Neural progenitor cell (in vitro differentiated cells): ENCODE measurements at regions not wholly inside any gene's neighbourhood (a gene's known extent, or its start where the extent isn't known, plus 50 kb on each side); places are given as distances from the start of the nearest gene placed in this dataset.

Source experiments
- DNase-seq: peaks from one replicate; pipeline ENCODE4 v3.0.0-alpha.2; 2016; ENCODE audit warnings: low spot score
- H2AFZ ChIP-seq: fragments of 200-600 bp; sonication (generic); replicated peaks from 2 replicates; pipeline ENCODE4 v1.6.1; 2016; ENCODE audit warnings: antibody characterized with exemption
- H3F3A ChIP-seq: fragments of 200-600 bp; sonication (generic); 2 replicates; pipeline ENCODE4 v1.6.1; 2016; ENCODE audit warnings: antibody characterized with exemption, low read depth
- H3K27ac ChIP-seq: fragments of 200-600 bp; sonication (generic); 2 replicates; pipeline ENCODE4 v1.5.1; 2016; ENCODE audit warnings: mild to moderate bottlenecking
- H3K27me3 ChIP-seq: fragments of 200-600 bp; sonication (generic); 2 replicates; pipeline ENCODE4 v1.6.1; 2016; ENCODE audit warnings: mild to moderate bottlenecking, moderate library complexity
- H3K36me3 ChIP-seq: fragments of 200-600 bp; sonication (generic); 2 replicates; pipeline ENCODE4 v1.5.1; 2016
- H3K4me1 ChIP-seq: fragments of 200-600 bp; sonication (generic); 2 replicates; pipeline ENCODE4 v1.6.1; 2016; ENCODE audit warnings: mixed run types
- H3K4me2 ChIP-seq: fragments of 200-600 bp; sonication (generic); 2 replicates; pipeline ENCODE4 v1.6.1; 2016
- H3K4me3 ChIP-seq: fragments of 200-600 bp; sonication (generic); 2 replicates; pipeline ENCODE4 v1.5.1; 2016
- H3K79me2 ChIP-seq: fragments of 200-600 bp; sonication (generic); 2 replicates; pipeline ENCODE4 v1.6.1; 2016; ENCODE audit warnings: low read depth
- H3K9ac ChIP-seq: fragments of 200-600 bp; sonication (generic); 2 replicates; pipeline ENCODE4 v1.6.1; 2016
- H3K9me3 ChIP-seq: fragments of 200-600 bp; sonication (generic); 2 replicates; pipeline ENCODE4 v1.5.1; 2016; ENCODE audit warnings: low read depth
- H4K20me1 ChIP-seq: fragments of 200-600 bp; sonication (generic); 2 replicates; pipeline ENCODE4 v1.6.1; 2016; ENCODE audit warnings: low read depth
- H3K27ac Mint-ChIP-seq: 3 replicates; pipeline ENCODE4 v1.8.0; 2021; ENCODE audit warnings: mixed read lengths
- H3K27me3 Mint-ChIP-seq: 2 replicates; pipeline ENCODE4 v1.8.0; 2022; ENCODE audit warnings: low read depth, mild to moderate bottlenecking, inconsistent platforms, moderate library complexity, mixed read lengths; ENCODE audit not compliant: insufficient read depth
- H3K36me3 Mint-ChIP-seq: 3 replicates; pipeline ENCODE4 v1.8.0; 2021; ENCODE audit warnings: mixed read lengths
- H3K4me1 Mint-ChIP-seq: 3 replicates; pipeline ENCODE4 v1.8.0; 2021; ENCODE audit warnings: mixed read lengths
- H3K4me3 Mint-ChIP-seq: 3 replicates; pipeline ENCODE4 v1.8.0; 2021; ENCODE audit warnings: mild to moderate bottlenecking, moderate library complexity, mixed read lengths
- H3K9me3 Mint-ChIP-seq: 3 replicates; pipeline ENCODE4 v1.8.0; 2020; ENCODE audit warnings: mixed read lengths
- CTCF ChIP-seq: fragments of 200-600 bp; sonication (generic); IDR thresholded peaks from 2 replicates; pipeline ENCODE4 v1.5.1; 2017; ENCODE audit warnings: antibody characterized with exemption, mild to moderate bottlenecking
- EZH2 ChIP-seq: fragments of 200-600 bp; sonication (generic); IDR thresholded peaks from 2 replicates; pipeline ENCODE4 v1.6.1; 2017; ENCODE audit warnings: antibody characterized with exemption, mild to moderate bottlenecking, moderate library complexity
- EZH2phosphoT487 ChIP-seq: fragments of 200-600 bp; sonication (generic); IDR thresholded peaks from 2 replicates; pipeline ENCODE4 v1.6.1; 2017; ENCODE audit warnings: antibody characterized with exemption

- no peak overlapping the region for H3K4me3 ChIP-seq
- TF ChIP-seq CTCF (no peak), EZH2 (no peak)
- H3K36me3 ChIP-seq, result no peaks in the 10 kb centered on the region
- H2AFZ ChIP-seq, result no peak overlapping the region
- H4K20me1 ChIP-seq, result no peaks in the 10 kb centered on the region
- peaks cover 13% of the 10 kb centered on the region for H3K4me1 ChIP-seq
- Mint-ChIP-seq H3K4me3 (no peak overlapping the region), H3K36me3 (no peaks in the 10 kb centered on the region), H3K27ac (peak overlapping the region; percentile 22), H3K9me3 (no peaks in the 10 kb centered on the region), H3K4me1 (peaks cover 36% of the 10 kb centered on the region), H3K27me3 (peaks cover 5% of the 10 kb centered on the region)
- no peak for DNase-seq
- no peak overlapping the region for H3K9ac ChIP-seq
- H3K4me2 ChIP-seq, result no peak overlapping the region
- H3F3A ChIP-seq, result no peaks in the 10 kb centered on the region
- H3K27me3 ChIP-seq, result no peaks in the 10 kb centered on the region
- H3K79me2 ChIP-seq, result no peaks in the 10 kb centered on the region
- no peaks in the 10 kb centered on the region for H3K9me3 ChIP-seq
- H3K27ac ChIP-seq, result no peak overlapping the region
Observed at GRCh38 chr11:119909077-119909476, 180.1 kb upstream of the NECTIN1 start.

GRCh38 chr11:119908573-119908904 is 179.5 kb upstream of the NECTIN1 start:
- H2AFZ ChIP-seq, result no peak overlapping the region

GRCh38 chr11:119907878-119908572 is 179.0 kb upstream of the NECTIN1 start:
- H2AFZ ChIP-seq, result no peak overlapping the region
- peak overlapping the region; percentile 48 for H3K27ac Mint-ChIP-seq
- no peaks in the 10 kb centered on the region for H3F3A ChIP-seq
- no peak overlapping the region for H3K9ac ChIP-seq
- peaks cover 3% of the 10 kb centered on the region for H3K27me3 Mint-ChIP-seq
- H3K36me3 ChIP-seq, result no peaks in the 10 kb centered on the region
- peaks cover 40% of the 10 kb centered on the region for H3K4me1 Mint-ChIP-seq
- H3K27me3 ChIP-seq, result no peaks in the 10 kb centered on the region
- no peak overlapping the region for H3K4me3 Mint-ChIP-seq
- no peaks in the 10 kb centered on the region for H3K9me3 ChIP-seq
- no peak overlapping the region for H3K27ac ChIP-seq
- H3K79me2 ChIP-seq, result no peaks in the 10 kb centered on the region
- no peaks in the 10 kb centered on the region for H3K36me3 Mint-ChIP-seq
- no peaks in the 10 kb centered on the region for H3K9me3 Mint-ChIP-seq
- DNase-seq, result no peak
- no peak overlapping the region for H3K4me3 ChIP-seq
- TF ChIP-seq CTCF, result no peak
- TF ChIP-seq EZH2phosphoT487, result no peak
- TF ChIP-seq EZH2, result no peak
- H4K20me1 ChIP-seq, result no peaks in the 10 kb centered on the region
- H3K4me2 ChIP-seq, result no peak overlapping the region
- peaks cover 13% of the 10 kb centered on the region for H3K4me1 ChIP-seq

More at GRCh38 chr11:119908573-119908904, 179.5 kb upstream of the NECTIN1 start:
- TF ChIP-seq CTCF (no peak), EZH2phosphoT487 (no peak)
- no peaks in the 10 kb centered on the region for H3F3A ChIP-seq
- no peaks in the 10 kb centered on the region for H3K36me3 Mint-ChIP-seq
- peaks cover 38% of the 10 kb centered on the region for H3K4me1 Mint-ChIP-seq
- no peaks in the 10 kb centered on the region for H3K79me2 ChIP-seq
- H3K27me3 ChIP-seq, result no peaks in the 10 kb centered on the region
- no peak overlapping the region for H3K27ac ChIP-seq
- H3K9me3 ChIP-seq, result no peaks in the 10 kb centered on the region
- H3K4me3 Mint-ChIP-seq, result no peak overlapping the region
- H3K4me2 ChIP-seq, result no peak overlapping the region
- no peak for DNase-seq
- no peaks in the 10 kb centered on the region for H3K36me3 ChIP-seq
- no peak overlapping the region for H3K4me3 ChIP-seq
- H4K20me1 ChIP-seq, result no peaks in the 10 kb centered on the region
- H3K27ac Mint-ChIP-seq, result peak overlapping the region; percentile 48
- H3K27me3 Mint-ChIP-seq, result peaks cover 5% of the 10 kb centered on the region
- peaks cover 13% of the 10 kb centered on the region for H3K4me1 ChIP-seq
- no peaks in the 10 kb centered on the region for H3K9me3 Mint-ChIP-seq
- no peak overlapping the region for H3K9ac ChIP-seq
